GM21381 (cell line): ENCODE measurements at regions not wholly inside any gene's neighbourhood (a gene's known extent, or its start where the extent isn't known, plus 50 kb on each side); places are given as distances from the start of the nearest gene placed in this dataset.

Experiments
- ATAC-seq: cut with Tn5 transposase; IDR thresholded peaks from one replicate; pipeline ENCODE4 v1.9.1; 2021; ENCODE audit warnings: mild to moderate bottlenecking, moderate library complexity; ENCODE audit not compliant: unreplicated experiment

- ATAC-seq = no peak
These were observed 514.2 kb upstream of the DIPK2B start for GRCh38 chrX:45714866-45715265.

- no peak for ATAC-seq
These were observed 511.4 kb upstream of the DIPK2B start for GRCh38 chrX:45712067-45712466.

DNA sequence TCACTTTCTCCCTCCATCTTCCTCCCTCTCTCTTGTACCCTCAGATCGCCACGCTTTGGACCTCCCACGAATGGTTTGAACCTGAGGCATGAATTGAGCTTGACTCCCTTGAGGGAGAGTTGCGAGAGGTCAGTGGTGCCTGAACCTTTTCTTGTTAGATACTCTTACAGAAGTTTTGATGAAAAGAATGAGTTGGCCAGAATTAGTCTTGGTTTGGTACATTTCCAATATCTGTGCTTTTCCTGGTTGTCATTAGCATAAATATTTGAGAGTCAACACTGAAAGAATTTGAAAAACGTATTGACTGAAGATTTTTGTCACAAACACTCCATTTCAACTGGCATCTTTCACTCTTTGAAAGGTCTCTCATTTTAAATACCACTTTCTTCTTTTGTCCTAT lies 510.6 kb upstream of the DIPK2B start:
- ATAC-seq = no peak

DNA sequence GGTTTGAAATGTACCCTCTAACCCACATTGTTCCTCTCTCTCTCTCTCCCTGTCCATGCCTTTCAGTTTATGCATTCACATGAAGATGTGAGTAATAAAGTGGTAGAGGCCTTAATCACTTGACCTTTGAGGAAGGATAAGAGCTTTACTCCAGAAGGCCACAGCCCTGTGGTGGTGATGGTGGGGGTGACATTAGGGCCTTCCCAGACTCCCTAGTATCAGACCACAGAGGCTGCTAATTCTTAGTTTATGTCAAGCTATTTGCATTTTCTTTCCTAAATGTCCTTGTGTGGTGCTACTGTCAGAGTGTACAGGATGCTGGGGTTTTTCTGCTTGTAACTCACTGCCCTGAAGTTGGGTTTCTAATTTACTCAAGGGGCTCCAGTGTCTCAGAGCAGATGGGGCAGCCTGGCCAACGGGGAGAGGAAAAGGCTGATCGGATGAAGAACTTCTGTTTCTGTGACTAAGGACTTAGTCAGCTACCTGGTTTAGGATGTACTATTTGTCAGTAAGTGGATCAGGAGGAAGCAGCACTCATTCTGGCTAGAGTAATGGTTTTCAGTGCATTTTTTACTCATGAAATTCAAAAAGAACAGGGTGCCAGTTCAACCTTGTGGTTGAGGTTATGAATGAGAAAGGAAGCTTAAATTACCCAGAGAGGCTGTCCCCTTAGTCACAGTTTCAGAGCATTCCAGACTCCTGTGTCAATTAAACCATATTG lies 509.6 kb upstream of the DIPK2B start:
- peak; percentile 68 for ATAC-seq

- ATAC-seq = no peak
These were observed 508.7 kb upstream of the DIPK2B start for GRCh38 chrX:45709381-45709780.

GRCh38 chrX:45699158-45699557 lies 498.5 kb upstream of the DIPK2B start:
- no peak for ATAC-seq

DNA sequence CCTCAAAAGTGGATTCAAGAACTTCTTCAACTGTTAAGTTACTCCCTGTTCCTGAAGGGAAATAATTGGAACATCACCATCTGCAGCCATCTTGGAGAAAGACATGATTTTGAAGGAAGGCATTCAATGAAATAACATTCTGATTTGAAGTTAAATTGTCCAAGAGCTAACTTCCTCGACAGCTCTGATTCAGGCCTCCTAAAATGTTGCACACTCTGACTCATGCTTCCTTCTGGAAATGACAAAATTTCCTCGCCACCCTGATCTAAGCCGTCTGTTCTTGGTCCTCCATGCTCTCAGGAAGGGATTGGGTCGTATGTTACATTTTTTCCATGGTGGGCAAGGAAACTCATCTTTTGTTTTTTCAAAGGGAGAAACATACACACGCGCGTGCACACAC lies 496.9 kb upstream of the DIPK2B start:
- ATAC-seq = no peak

- no peak for ATAC-seq
These were observed 496.1 kb upstream of the DIPK2B start for GRCh38 chrX:45696736-45697135.

DNA sequence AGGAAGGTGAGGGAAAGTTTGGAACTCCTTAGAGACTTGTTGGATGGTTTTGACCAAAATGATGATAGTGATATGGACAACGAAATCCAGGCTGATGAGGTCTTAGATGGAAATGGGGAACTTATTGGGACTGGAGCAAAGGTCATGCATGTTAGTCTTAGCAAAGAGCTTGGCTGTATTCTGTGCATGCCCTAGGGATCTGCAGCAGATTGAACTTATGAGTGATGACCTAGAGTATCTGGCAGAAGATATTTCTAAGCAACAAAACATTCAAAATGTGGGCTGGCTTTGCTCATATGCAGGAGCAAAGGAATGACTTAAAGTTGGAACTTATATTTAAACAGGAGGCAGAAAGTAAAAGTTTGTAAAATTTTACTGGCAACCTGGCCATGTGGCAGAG lies 489.3 kb upstream of the DIPK2B start:
- no peak for ATAC-seq

- no peak for ATAC-seq
These were observed 483.2 kb upstream of the DIPK2B start for GRCh38 chrX:45683914-45684313.

GRCh38 chrX:45681891-45682290 lies 481.2 kb upstream of the DIPK2B start:
- ATAC-seq = no peak

DNA sequence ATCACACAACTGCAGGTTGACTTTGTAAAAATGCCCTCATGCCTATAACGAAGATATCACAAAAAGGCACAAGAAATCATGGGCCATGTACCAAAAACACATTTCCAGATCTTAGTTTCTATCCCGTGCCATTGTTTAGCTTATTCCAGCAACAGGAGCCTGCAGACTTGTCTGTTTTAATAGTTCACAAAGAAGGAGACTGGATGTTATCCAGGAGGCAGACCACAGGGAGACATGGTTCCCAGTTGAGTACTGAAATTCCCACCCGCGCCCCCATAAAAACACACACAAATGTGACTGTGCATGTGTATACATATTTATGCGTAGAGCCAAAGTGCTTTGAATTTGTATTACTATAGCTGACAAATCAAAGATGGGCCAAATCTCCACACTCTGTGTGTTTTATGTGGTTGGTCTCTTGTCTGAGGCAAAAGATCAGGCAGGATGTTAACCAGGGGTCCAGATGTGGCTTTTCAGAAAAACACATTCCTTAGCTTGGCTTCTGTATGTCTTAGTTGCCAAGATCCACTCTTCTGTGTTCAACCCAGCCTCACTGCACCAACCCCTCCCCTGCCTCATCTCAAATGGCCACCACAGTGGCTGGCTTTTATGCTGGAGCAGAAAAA lies 469.2 kb upstream of the DIPK2B start:
- no peak for ATAC-seq

GRCh38 chrX:45668686-45669443 lies 468.2 kb upstream of the DIPK2B start:
- ATAC-seq = no peak

DNA sequence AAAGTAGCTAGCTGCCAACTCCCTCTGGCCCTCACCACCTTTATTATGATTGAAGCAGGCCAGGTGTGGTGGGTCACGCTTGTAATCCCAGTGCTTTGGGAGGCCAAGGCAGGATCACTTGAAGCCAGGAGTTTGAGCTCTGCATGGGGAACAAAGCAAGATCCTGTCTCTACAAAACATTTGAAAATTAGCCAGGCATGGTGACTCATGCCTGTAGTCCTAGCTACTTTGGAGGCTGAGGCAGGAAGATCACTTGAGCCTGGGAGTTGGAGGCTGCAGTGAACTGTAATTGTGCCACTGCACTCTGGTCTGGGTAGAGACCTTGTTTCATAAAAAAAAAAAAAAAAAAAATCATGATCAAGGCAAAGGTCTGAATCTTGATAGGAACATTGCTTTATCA lies 467.0 kb upstream of the DIPK2B start:
- ATAC-seq = no peak

DNA sequence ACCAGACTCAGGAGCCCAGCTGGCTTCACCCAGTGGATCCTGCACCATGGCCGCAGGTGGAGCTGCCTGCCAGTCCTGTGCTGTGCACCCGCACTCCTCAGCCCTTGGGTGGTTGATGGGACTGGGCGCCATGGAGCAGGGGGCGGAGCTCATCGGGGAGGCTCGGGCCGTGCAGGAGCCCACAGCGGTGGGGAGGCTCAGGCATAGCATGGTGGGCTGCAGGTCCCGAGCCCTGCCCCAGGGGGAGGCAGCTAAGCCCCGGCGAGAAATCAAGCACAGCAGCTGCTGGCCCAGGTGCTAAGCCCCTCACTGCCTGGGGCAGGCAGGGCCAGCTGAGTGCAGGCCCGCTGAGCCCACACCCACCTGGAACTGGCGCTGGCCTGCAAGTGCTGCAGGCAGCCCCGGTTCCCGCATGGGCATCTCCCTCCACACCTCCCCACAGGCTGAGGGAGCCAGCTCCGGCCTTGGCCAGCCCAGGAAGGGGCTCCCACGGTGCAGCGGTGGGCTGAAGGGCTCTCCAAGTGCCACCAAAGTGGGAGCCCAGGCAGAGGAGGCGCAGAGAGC lies 464.1 kb upstream of the DIPK2B start:
- no peak for ATAC-seq

- ATAC-seq = no peak
These were observed 459.8 kb upstream of the DIPK2B start for GRCh38 chrX:45660477-45660876.

DNA sequence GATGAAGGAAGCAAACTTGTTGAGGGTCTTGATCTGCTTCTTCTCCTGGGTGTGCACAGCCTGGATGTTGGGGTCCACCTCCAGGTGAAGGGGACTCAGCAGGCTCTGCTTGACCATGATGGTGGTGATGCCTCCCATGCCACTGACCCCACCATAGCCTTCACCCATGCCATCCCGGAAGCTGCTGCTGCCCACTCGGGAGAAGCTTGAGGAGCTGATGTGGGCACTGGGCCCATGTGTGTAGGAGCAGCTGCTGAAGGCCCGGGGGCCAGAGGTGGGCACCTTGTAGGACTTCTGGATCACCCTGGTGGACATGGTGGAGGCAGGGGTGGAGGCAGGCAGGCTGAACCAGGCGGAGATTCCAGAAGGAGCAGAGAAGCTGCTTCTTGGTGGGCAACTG lies 432.7 kb upstream of the DIPK2B start:
- no peak for ATAC-seq

- ATAC-seq = no peak
These were observed 431.8 kb upstream of the DIPK2B start for GRCh38 chrX:45632506-45632905.

DNA sequence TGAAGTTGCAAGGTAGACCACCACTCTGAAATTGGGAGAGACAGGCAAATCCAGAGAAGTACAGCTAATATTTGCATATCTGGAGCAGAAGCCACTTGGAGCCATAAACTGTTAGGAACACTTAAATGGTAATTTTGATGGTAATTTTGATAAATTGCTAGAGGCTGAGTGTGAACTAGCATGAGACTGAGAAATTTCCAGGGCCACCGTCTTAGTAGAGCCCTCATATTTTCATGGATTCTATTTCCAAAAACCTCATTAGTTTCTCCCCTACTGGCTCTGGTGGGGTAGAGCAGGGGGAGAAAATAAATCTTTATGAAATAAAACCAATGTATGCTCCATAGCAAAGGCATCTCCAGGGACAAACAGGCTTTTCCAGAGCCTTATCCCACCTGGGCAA lies 429.4 kb upstream of the DIPK2B start:
- no peak for ATAC-seq

DNA sequence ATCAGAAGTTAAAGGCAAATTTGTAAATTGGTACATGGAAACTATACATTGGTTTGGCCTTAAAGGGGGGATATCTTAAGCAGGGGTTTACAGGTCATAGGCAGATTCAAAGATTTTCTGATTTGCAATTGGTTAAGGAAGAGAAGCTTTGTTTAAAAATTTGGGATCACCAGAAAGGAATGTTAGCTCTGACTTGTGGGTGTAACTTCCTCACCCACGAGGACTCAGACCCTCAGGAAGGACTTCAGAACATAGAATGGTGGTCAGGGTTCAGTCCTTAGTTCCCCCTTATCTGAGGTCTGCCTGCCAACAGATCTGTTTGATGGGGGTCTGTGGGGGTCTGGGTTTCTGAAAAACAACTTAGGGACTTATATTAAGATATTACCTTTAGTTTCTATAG lies 427.4 kb upstream of the DIPK2B start:
- no peak for ATAC-seq

DNA sequence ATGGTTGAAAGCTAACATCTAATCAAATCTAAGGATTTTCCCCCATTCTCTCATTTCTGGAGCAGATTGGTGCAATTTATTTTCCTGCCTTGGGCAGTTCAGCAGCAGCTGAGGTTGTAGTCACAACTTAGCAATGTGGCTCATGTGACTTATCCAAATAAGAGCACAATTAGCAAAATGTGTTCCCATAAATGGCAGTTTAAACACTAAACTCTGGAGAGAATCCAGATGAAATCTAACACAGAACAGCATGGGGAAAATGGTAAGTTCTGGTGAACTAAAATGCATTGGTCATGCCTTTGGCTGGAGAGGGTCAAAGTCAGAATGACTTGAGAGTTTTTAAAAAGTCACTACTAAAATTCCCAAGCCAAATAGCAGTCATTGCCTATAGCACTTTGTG lies 422.6 kb upstream of the DIPK2B start:
- ATAC-seq = no peak

GRCh38 chrX:45622538-45622937 lies 421.9 kb upstream of the DIPK2B start:
- no peak for ATAC-seq
